NCI-H1092 (cell line): ENCODE measurements at regions not wholly inside any gene's neighbourhood (a gene's known extent, or its start where the extent isn't known, plus 50 kb on each side); places are given as distances from the start of the nearest gene placed in this dataset.
"Not testable (repeated sequence)": the region's sequence is repeated elsewhere in the genome, so short reads cannot be mapped to it uniquely, and the experiment has no call there.

Source experiments
- DNase-seq: peaks from one replicate; lab custom pipeline; 2025; lab: John Stamatoyannopoulos, UW

- no peak for DNase-seq
These were observed 138.9 kb upstream of the PHYHIPL start for GRCh38 chr10:59037506-59037905.

GRCh38 chr10:59043358-59043757 is 133.1 kb upstream of the PHYHIPL start:
- DNase-seq = not testable (repeated sequence)

- peak; percentile 84 for DNase-seq
These were observed 129.3 kb upstream of the PHYHIPL start for GRCh38 chr10:59047180-59047579.

GRCh38 chr10:59047957-59048618 is 128.4 kb upstream of the PHYHIPL start:
- no peak for DNase-seq

GRCh38 chr10:59053502-59053901 is 122.9 kb upstream of the PHYHIPL start:
- DNase-seq = not testable (repeated sequence)

- DNase-seq = no peak
These were observed 121.4 kb upstream of the PHYHIPL start for GRCh38 chr10:59055045-59055444.

GRCh38 chr10:59057345-59057744 is 119.1 kb upstream of the PHYHIPL start:
- DNase-seq = no peak

- DNase-seq = no peak
These were observed 115.6 kb upstream of the PHYHIPL start for GRCh38 chr10:59060852-59061251.

GRCh38 chr10:59063491-59063890 is 113.0 kb upstream of the PHYHIPL start:
- no peak for DNase-seq

GRCh38 chr10:59064080-59064692 is 112.3 kb upstream of the PHYHIPL start:
- DNase-seq = no peak

GRCh38 chr10:59064759-59065539 is 111.5 kb upstream of the PHYHIPL start:
- DNase-seq = no peak

- DNase-seq = no peak
These were observed 107.8 kb upstream of the PHYHIPL start for GRCh38 chr10:59068581-59069191.

- DNase-seq = no peak
These were observed 104.4 kb upstream of the PHYHIPL start for GRCh38 chr10:59072038-59072437.

- no peak for DNase-seq
These were observed 102.9 kb upstream of the PHYHIPL start for GRCh38 chr10:59073456-59074053.

GRCh38 chr10:59075576-59075975 is 100.9 kb upstream of the PHYHIPL start:
- no peak for DNase-seq

GRCh38 chr10:59077855-59078254 is 98.6 kb upstream of the PHYHIPL start:
- DNase-seq = no peak

- no peak for DNase-seq
These were observed 97.5 kb upstream of the PHYHIPL start for GRCh38 chr10:59078978-59079377.

- DNase-seq = no peak
These were observed 96.8 kb upstream of the PHYHIPL start for GRCh38 chr10:59079386-59080226.

- DNase-seq = no peak
These were observed 94.2 kb upstream of the PHYHIPL start for GRCh38 chr10:59082249-59082648.

GRCh38 chr10:59085054-59085453 is 91.4 kb upstream of the PHYHIPL start:
- no peak for DNase-seq
